ENCODE measurements at regions not wholly inside any gene's neighbourhood (a gene's known extent, or its start where the extent isn't known, plus 50 kb on each side); places are given as distances from the start of the nearest gene placed in this dataset.

DNA sequence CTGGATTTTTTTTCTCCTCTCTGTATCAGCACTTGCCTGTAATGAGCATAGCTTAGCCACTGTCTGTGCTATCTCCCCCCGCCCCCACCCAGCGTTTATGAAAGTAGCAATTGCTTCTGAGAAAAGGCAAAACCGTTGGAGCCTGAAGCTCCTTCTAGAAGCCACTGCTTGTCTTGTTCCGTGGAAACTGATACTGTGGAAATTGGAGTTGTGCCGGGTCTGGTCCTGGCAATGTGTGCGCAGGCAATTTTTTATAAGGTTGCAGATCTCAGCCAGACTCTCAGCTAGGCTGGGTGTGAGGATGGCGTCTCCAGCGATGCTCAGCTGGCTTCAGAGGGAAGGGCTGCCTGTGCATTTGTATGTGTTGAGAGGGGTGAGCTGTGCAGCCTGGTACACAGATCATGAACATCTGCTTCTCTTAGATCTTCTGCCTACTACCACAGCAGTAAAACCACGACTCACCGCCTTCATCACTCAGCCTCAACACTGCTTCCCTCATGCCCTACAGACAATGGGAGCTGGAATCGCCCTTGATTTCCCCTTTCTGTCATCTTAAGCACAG, 72.4 kb upstream of the GTSF1L start:
- POLR2A ChIA-PET, result no interaction called here
- no peak overlapping the region for H3K27ac Mint-ChIP-seq (ENCODE audit: low read depth, unreplicated experiment)
- no peaks in the 10 kb centered on the region for H3K36me3 Mint-ChIP-seq (ENCODE audit: insufficient read depth, unreplicated experiment)
- peaks cover 8% of the 10 kb centered on the region for H3K4me1 Mint-ChIP-seq (ENCODE audit: insufficient read depth, unreplicated experiment)
- no peaks in the 10 kb centered on the region for H3K27me3 Mint-ChIP-seq (ENCODE audit: insufficient read depth, unreplicated experiment)
- no peak overlapping the region for H3K4me3 Mint-ChIP-seq (ENCODE audit: unreplicated experiment)
- TF ChIP-seq, protein P1, sequence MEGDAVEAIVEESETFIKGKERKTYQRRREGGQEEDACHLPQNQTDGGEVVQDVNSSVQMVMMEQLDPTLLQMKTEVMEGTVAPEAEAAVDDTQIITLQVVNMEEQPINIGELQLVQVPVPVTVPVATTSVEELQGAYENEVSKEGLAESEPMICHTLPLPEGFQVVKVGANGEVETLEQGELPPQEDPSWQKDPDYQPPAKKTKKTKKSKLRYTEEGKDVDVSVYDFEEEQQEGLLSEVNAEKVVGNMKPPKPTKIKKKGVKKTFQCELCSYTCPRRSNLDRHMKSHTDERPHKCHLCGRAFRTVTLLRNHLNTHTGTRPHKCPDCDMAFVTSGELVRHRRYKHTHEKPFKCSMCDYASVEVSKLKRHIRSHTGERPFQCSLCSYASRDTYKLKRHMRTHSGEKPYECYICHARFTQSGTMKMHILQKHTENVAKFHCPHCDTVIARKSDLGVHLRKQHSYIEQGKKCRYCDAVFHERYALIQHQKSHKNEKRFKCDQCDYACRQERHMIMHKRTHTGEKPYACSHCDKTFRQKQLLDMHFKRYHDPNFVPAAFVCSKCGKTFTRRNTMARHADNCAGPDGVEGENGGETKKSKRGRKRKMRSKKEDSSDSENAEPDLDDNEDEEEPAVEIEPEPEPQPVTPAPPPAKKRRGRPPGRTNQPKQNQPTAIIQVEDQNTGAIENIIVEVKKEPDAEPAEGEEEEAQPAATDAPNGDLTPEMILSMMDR (IDR thresholded peaks at IDR 0.05; ENCODE audit: unreplicated experiment), result no peak
- intact Hi-C loops (cut with micrococcal nuclease), result no loop called here
- BruUV-seq (replicated peaks), result no TSS peak
- DNase-seq (ENCODE audit: unreplicated experiment), result no peak
- CTCF ChIA-PET, result interaction anchor here (0.6 to 0.7 kb wide), 3 partner anchors 25 to 278 kb away, joined by 3 to 4 read pairs (median 3); no protein-coding TSS in a partner anchor
- peaks cover 20% of the 10 kb centered on the region for H3K9me3 Mint-ChIP-seq (ENCODE audit: unreplicated experiment)

- CTCF ChIA-PET, result interaction anchor here (0.6 to 0.7 kb wide), 2 partner anchors 26 to 65 kb away, joined by 3 to 4 read pairs; no protein-coding TSS in a partner anchor
- DNase-seq (ENCODE audit: unreplicated experiment), result no peak
- no peak overlapping the region for H3K27ac Mint-ChIP-seq (ENCODE audit: low read depth, unreplicated experiment)
- BruUV-seq (replicated peaks), result no TSS peak
- H3K4me3 Mint-ChIP-seq (ENCODE audit: unreplicated experiment), result no peak overlapping the region
- H3K9me3 Mint-ChIP-seq (ENCODE audit: unreplicated experiment), result peaks cover 16% of the 10 kb centered on the region
- POLR2A ChIA-PET, result interaction anchor here (1.0 kb wide), 1 partner anchor 48 kb away, joined by 3 read pairs; no protein-coding TSS in a partner anchor
- H3K4me1 Mint-ChIP-seq (ENCODE audit: insufficient read depth, unreplicated experiment), result peaks cover 8% of the 10 kb centered on the region
- no peaks in the 10 kb centered on the region for H3K36me3 Mint-ChIP-seq (ENCODE audit: insufficient read depth, unreplicated experiment)
- no peaks in the 10 kb centered on the region for H3K27me3 Mint-ChIP-seq (ENCODE audit: insufficient read depth, unreplicated experiment)
- intact Hi-C loops (cut with micrococcal nuclease), result no loop called here
- TF ChIP-seq, protein P1 (IDR thresholded peaks at IDR 0.05; ENCODE audit: unreplicated experiment), result no peak
Measured at GRCh38 chr20:43798291-43799149, 71.7 kb upstream of the GTSF1L start.

GRCh38 chr20:43794326-43794725, 67.5 kb upstream of the GTSF1L start:
- CTCF ChIA-PET, result interaction anchor here (0.7 to 2.5 kb wide), 3 partner anchors 40 to 286 kb away, joined by 3 to 8 read pairs (median 5); no protein-coding TSS in a partner anchor
- no TSS peak for BruUV-seq (replicated peaks)
- DNase-seq (ENCODE audit: unreplicated experiment), result no peak
- H3K4me3 Mint-ChIP-seq (ENCODE audit: unreplicated experiment), result no peak overlapping the region
- TF ChIP-seq, protein P1 (IDR thresholded peaks at IDR 0.05; ENCODE audit: unreplicated experiment), result no peak
- H3K9me3 Mint-ChIP-seq (ENCODE audit: unreplicated experiment), result peaks cover 17% of the 10 kb centered on the region
- no peaks in the 10 kb centered on the region for H3K27me3 Mint-ChIP-seq (ENCODE audit: insufficient read depth, unreplicated experiment)
- H3K4me1 Mint-ChIP-seq (ENCODE audit: insufficient read depth, unreplicated experiment), result no peaks in the 10 kb centered on the region
- intact Hi-C loops (cut with micrococcal nuclease), result no loop called here
- no peak overlapping the region for H3K27ac Mint-ChIP-seq (ENCODE audit: low read depth, unreplicated experiment)
- POLR2A ChIA-PET, result no interaction called here
- H3K36me3 Mint-ChIP-seq (ENCODE audit: insufficient read depth, unreplicated experiment), result no peaks in the 10 kb centered on the region

GRCh38 chr20:43789593-43789992, 62.8 kb upstream of the GTSF1L start:
- Mint-ChIP-seq H3K4me1 (ENCODE audit: insufficient read depth, unreplicated experiment) (no peaks in the 10 kb centered on the region), H3K4me3 (ENCODE audit: unreplicated experiment) (no peak overlapping the region), H3K9me3 (ENCODE audit: unreplicated experiment) (peaks cover 9% of the 10 kb centered on the region), H3K27ac (ENCODE audit: low read depth, unreplicated experiment) (no peak overlapping the region), H3K36me3 (ENCODE audit: insufficient read depth, unreplicated experiment) (no peaks in the 10 kb centered on the region), H3K27me3 (ENCODE audit: insufficient read depth, unreplicated experiment) (no peaks in the 10 kb centered on the region)
- CTCF ChIA-PET, result no interaction called here
- no TSS peak for BruUV-seq (replicated peaks)
- no peak for DNase-seq (ENCODE audit: unreplicated experiment)
- TF ChIP-seq, protein P1 (IDR thresholded peaks at IDR 0.05; ENCODE audit: unreplicated experiment), result no peak
- POLR2A ChIA-PET, result no interaction called here
- intact Hi-C loops (cut with micrococcal nuclease), result no loop called here
